ENCODE measurements at regions not wholly inside any gene's neighbourhood (a gene's known extent, or its start where the extent isn't known, plus 50 kb on each side); places are given as distances from the start of the nearest gene placed in this dataset.

- no peaks in the 10 kb centered on the region for H3K9me3 ChIP-seq (ENCODE audit: insufficient read depth, low read depth)
Measured at GRCh38 chr1:14160781-14161180, 437.7 kb upstream of the KAZN start.

GRCh38 chr1:14163246-14163645 lies 435.2 kb upstream of the KAZN start:
- BruUV-seq (replicated peaks), result no TSS peak
- Histone ChIP-seq H3K79me2 (ENCODE audit: low read depth) (no peaks in the 10 kb centered on the region), H3K4me3 (no peak overlapping the region), H3K36me3 (ENCODE audit: low read depth) (no peaks in the 10 kb centered on the region), H2AFZ (no peak overlapping the region), H3K27ac (no peak overlapping the region), H3K27me3 (ENCODE audit: insufficient read depth, low read depth) (peaks cover 4% of the 10 kb centered on the region; the same call in 1 of the 2 replicates), H3F3A (ENCODE audit: insufficient read depth, low read depth) (no peaks in the 10 kb centered on the region), H4K20me1 (ENCODE audit: insufficient read depth) (no peaks in the 10 kb centered on the region), H3K9me2 (ENCODE audit: insufficient read depth) (no peaks in the 10 kb centered on the region), H3K4me2 (no peak overlapping the region), H3K9me3 (ENCODE audit: insufficient read depth, low read depth) (no peaks in the 10 kb centered on the region), H3K4me1 (replicated peaks; ENCODE audit: insufficient read depth) (no peaks in the 10 kb centered on the region)
- DNase-seq, result no peak
- intact Hi-C loops (cut with micrococcal nuclease; ENCODE audit: unreplicated experiment), result no loop called here
- ChIA-PET POLR2A (ENCODE audit: unreplicated experiment) (no interaction called here), CTCF (no interaction called here)
- TF ChIP-seq CTCF (conservative IDR thresholded peaks at IDR 0.05), result no peak
- no peak for TF ChIP-seq EZH2 (IDR thresholded peaks at IDR 0.05; ENCODE audit: low read depth)

More at GRCh38 chr1:14160781-14161180, 437.7 kb upstream of the KAZN start:
- no peaks in the 10 kb centered on the region for H3K9me2 ChIP-seq (ENCODE audit: insufficient read depth)
- DNase-seq, result no peak
- no peak overlapping the region for H3K4me3 ChIP-seq
- no peak overlapping the region for H3K4me2 ChIP-seq
- H3K27me3 ChIP-seq (ENCODE audit: insufficient read depth, low read depth), result no peaks in the 10 kb centered on the region; the same call in 1 of the 2 replicates
- TF ChIP-seq CTCF (conservative IDR thresholded peaks at IDR 0.05), result no peak
- TF ChIP-seq EZH2 (IDR thresholded peaks at IDR 0.05; ENCODE audit: low read depth), result no peak
- intact Hi-C loops (cut with micrococcal nuclease; ENCODE audit: unreplicated experiment), result no loop called here
- BruUV-seq (replicated peaks), result no TSS peak
- H3K4me1 ChIP-seq (replicated peaks; ENCODE audit: insufficient read depth), result no peaks in the 10 kb centered on the region
- H3F3A ChIP-seq (ENCODE audit: insufficient read depth, low read depth), result no peaks in the 10 kb centered on the region
- no peak overlapping the region for H3K27ac ChIP-seq
- no peaks in the 10 kb centered on the region for H4K20me1 ChIP-seq (ENCODE audit: insufficient read depth)
- ChIA-PET POLR2A (ENCODE audit: unreplicated experiment) (no interaction called here), CTCF (no interaction called here)
- no peak overlapping the region for H2AFZ ChIP-seq
- no peaks in the 10 kb centered on the region for H3K36me3 ChIP-seq (ENCODE audit: low read depth)
- H3K79me2 ChIP-seq (ENCODE audit: low read depth), result no peaks in the 10 kb centered on the region

GRCh38 chr1:14165371-14165801 lies 433.1 kb upstream of the KAZN start:
- H3K27me3 ChIP-seq (ENCODE audit: insufficient read depth, low read depth), result peaks cover 10% of the 10 kb centered on the region; the same call in 1 of the 2 replicates
- ChIA-PET CTCF (no interaction called here), POLR2A (ENCODE audit: unreplicated experiment) (no interaction called here)
- no TSS peak for BruUV-seq (replicated peaks)
- H3K36me3 ChIP-seq (ENCODE audit: low read depth), result no peaks in the 10 kb centered on the region
- H3K4me3 ChIP-seq, result no peak overlapping the region
- H3K27ac ChIP-seq, result no peak overlapping the region
- H3K79me2 ChIP-seq (ENCODE audit: low read depth), result no peaks in the 10 kb centered on the region
- DNase-seq, result no peak
- H4K20me1 ChIP-seq (ENCODE audit: insufficient read depth), result no peaks in the 10 kb centered on the region
- H3K4me2 ChIP-seq, result no peak overlapping the region
- no peaks in the 10 kb centered on the region for H3K4me1 ChIP-seq (replicated peaks; ENCODE audit: insufficient read depth)
- H3F3A ChIP-seq (ENCODE audit: insufficient read depth, low read depth), result no peaks in the 10 kb centered on the region
- intact Hi-C loops (cut with micrococcal nuclease; ENCODE audit: unreplicated experiment), result no loop called here
- H3K9me2 ChIP-seq (ENCODE audit: insufficient read depth), result no peaks in the 10 kb centered on the region
- no peak overlapping the region for H2AFZ ChIP-seq
- no peaks in the 10 kb centered on the region for H3K9me3 ChIP-seq (ENCODE audit: insufficient read depth, low read depth)
- no peak for TF ChIP-seq EZH2 (IDR thresholded peaks at IDR 0.05; ENCODE audit: low read depth)
- no peak for TF ChIP-seq CTCF (conservative IDR thresholded peaks at IDR 0.05)

Measured in PC-9 (cell line).